ENCODE measurements at regions not wholly inside any gene's neighbourhood (a gene's known extent, or its start where the extent isn't known, plus 50 kb on each side); places are given as distances from the start of the nearest gene placed in this dataset.

- POLR2A ChIA-PET: no interaction called here
- no TSS peak for BruUV-seq (replicated peaks)
- Histone ChIP-seq H3K27me3 (replicated peaks in 1 of 2; ENCODE audit: control insufficient read depth in 2 of 2, insufficient read depth in 2 of 2, low read length in 1 of 2) (no peaks in the 10 kb centered on the region; a peak in 1 of 4 replicates), H3K9me3 (replicated peaks; ENCODE audit: control insufficient read depth, insufficient read depth, low read length) (no peaks in the 10 kb centered on the region), H3K4me1 (ENCODE audit: control insufficient read depth, insufficient read depth, low read length) (no peaks in the 10 kb centered on the region), H3K27ac (ENCODE audit: control insufficient read depth, insufficient read depth) (no peak overlapping the region), H3K36me3 (ENCODE audit: control insufficient read depth in 2 of 2, insufficient read depth in 2 of 2, low read length in 1 of 2) (no peaks in the 10 kb centered on the region), H3K9ac (ENCODE audit: control insufficient read depth, insufficient read depth, low read length) (no peak overlapping the region), H3K4me2 (ENCODE audit: control insufficient read depth, insufficient read depth) (no peak overlapping the region), H4K20me1 (ENCODE audit: control insufficient read depth, insufficient read depth) (no peaks in the 10 kb centered on the region), H3K4me3 (no peak overlapping the region), H3K79me2 (ENCODE audit: control insufficient read depth, insufficient read depth, low read length) (no peaks in the 10 kb centered on the region), H2AFZ (ENCODE audit: control insufficient read depth, low read depth, low read length) (no peak overlapping the region)
- no peak for TF ChIP-seq FOXM1 (IDR thresholded peaks at IDR 0.05; ENCODE audit: low read depth, low read length)
- no peak for TF ChIP-seq BACH1 (IDR thresholded peaks at IDR 0.05; ENCODE audit: borderline replicate concordance)
- TF ChIP-seq ZSCAN29 (IDR thresholded peaks at IDR 0.05): no peak
- no peak for TF ChIP-seq CHD2 (IDR thresholded peaks at IDR 0.05; ENCODE audit: borderline replicate concordance, low read depth, low read length)
- TF ChIP-seq FOS (IDR thresholded peaks at IDR 0.05; ENCODE audit: borderline replicate concordance, extremely low read depth, insufficient read length): no peak
- TF ChIP-seq KAT2A (conservative IDR thresholded peaks at IDR 0.05; ENCODE audit: control insufficient read depth, low read depth, low read length): no peak
- TF ChIP-seq CREM (IDR thresholded peaks at IDR 0.05; ENCODE audit: low read depth): no peak
- TF ChIP-seq ZNF622 (IDR thresholded peaks at IDR 0.05): no peak
- no peak for TF ChIP-seq EED (IDR thresholded peaks at IDR 0.05; ENCODE audit: low read depth)
- TF ChIP-seq NBN (IDR thresholded peaks at IDR 0.05): no peak
- TF ChIP-seq MTA2 (IDR thresholded peaks at IDR 0.05; ENCODE audit: low read depth): no peak
- 0% methylated on average over 2 of the region's 2 CpGs for WGBS (ENCODE audit: insufficient coverage, insufficient replicate concordance, low lambda C conversion rate, missing lambda C conversion rate)
- ATAC-seq (no peak), DNase-seq (ENCODE audit: low read depth, low spot score) (no peak), FAIRE-seq (no peak)
- CTCF ChIA-PET: no interaction called here
- in situ Hi-C loops (cut with MboI) (no loop called here), intact Hi-C loops (cut with micrococcal nuclease; ENCODE audit: unreplicated experiment) (no loop called here)
- RAD21 ChIA-PET (ENCODE audit: unreplicated experiment): no interaction called here
- SMC1A ChIA-PET (ENCODE audit: uncharacterized antibody, unreplicated experiment): no interaction called here
Observed at GRCh38 chr5:167769846-167770413, 521.5 kb upstream of the WWC1 start.

GRCh38 chr5:167770461-167770860, 521.0 kb upstream of the WWC1 start:
- Histone ChIP-seq H3K79me2 (ENCODE audit: control insufficient read depth, insufficient read depth, low read length) (no peaks in the 10 kb centered on the region), H2AFZ (ENCODE audit: control insufficient read depth, low read depth, low read length) (no peak overlapping the region), H4K20me1 (ENCODE audit: control insufficient read depth, insufficient read depth) (no peaks in the 10 kb centered on the region), H3K9ac (ENCODE audit: control insufficient read depth, insufficient read depth, low read length) (no peak overlapping the region), H3K27ac (ENCODE audit: control insufficient read depth, insufficient read depth) (no peak overlapping the region), H3K4me1 (ENCODE audit: control insufficient read depth, insufficient read depth, low read length) (no peaks in the 10 kb centered on the region), H3K4me3 (no peak overlapping the region), H3K4me2 (ENCODE audit: control insufficient read depth, insufficient read depth) (no peak overlapping the region), H3K36me3 (ENCODE audit: control insufficient read depth in 2 of 2, insufficient read depth in 2 of 2, low read length in 1 of 2) (no peaks in the 10 kb centered on the region), H3K27me3 (replicated peaks in 1 of 2; ENCODE audit: control insufficient read depth in 2 of 2, insufficient read depth in 2 of 2, low read length in 1 of 2) (no peaks in the 10 kb centered on the region; a peak in 1 of 4 replicates), H3K9me3 (replicated peaks; ENCODE audit: control insufficient read depth, insufficient read depth, low read length) (no peaks in the 10 kb centered on the region)
- WGBS (ENCODE audit: insufficient coverage, insufficient replicate concordance, low lambda C conversion rate, missing lambda C conversion rate): 0% methylated on average over 5 of the region's 5 CpGs
- POLR2A ChIA-PET: no interaction called here
- RAD21 ChIA-PET (ENCODE audit: unreplicated experiment): no interaction called here
- ATAC-seq: no peak
- SMC1A ChIA-PET (ENCODE audit: uncharacterized antibody, unreplicated experiment): interaction anchor here (0.7 kb wide), 1 partner anchor 1812 kb away, joined by 3 read pairs; no protein-coding TSS in a partner anchor
- no peak for DNase-seq (ENCODE audit: low read depth, low spot score)
- BruUV-seq (replicated peaks): no TSS peak
- no peak for FAIRE-seq
- CTCF ChIA-PET: no interaction called here
- in situ Hi-C loops (cut with MboI) (no loop called here), intact Hi-C loops (cut with micrococcal nuclease; ENCODE audit: unreplicated experiment) (no loop called here)
- TF ChIP-seq FOXM1 (IDR thresholded peaks at IDR 0.05; ENCODE audit: low read depth, low read length) (no peak), USF1 (IDR thresholded peaks at IDR 0.05; ENCODE audit: borderline replicate concordance, extremely low read length, insufficient read depth, low read depth, low read length) (no peak), ZNF622 (IDR thresholded peaks at IDR 0.05) (no peak), PBX3 (IDR thresholded peaks at IDR 0.05; ENCODE audit: insufficient replicate concordance, low read depth, low read length) (no peak), YY1 (IDR thresholded peaks at IDR 0.05; ENCODE audit: low read depth, low read length) (no peak), ASH2L (IDR thresholded peaks at IDR 0.05; ENCODE audit: borderline replicate concordance, low read depth) (no peak), ATF7 (IDR thresholded peaks at IDR 0.05; ENCODE audit: low read depth) (no peak), RCOR1 (conservative IDR thresholded peaks at IDR 0.05; ENCODE audit: low read depth, low read length) (no peak), MYC (IDR thresholded peaks at IDR 0.05; ENCODE audit: insufficient read depth, insufficient read length, insufficient replicate concordance, low read length, severe bottlenecking) (no peak), SRF (IDR thresholded peaks at IDR 0.05; ENCODE audit: low read depth in 2 of 2, low read length in 2 of 2) (no peak)

Measured in GM12878 (cell line).